Activated CD4-positive, alpha-beta T cell treated with anti-CD3 and anti-CD28 coated beads for 24 hours (primary cell): ENCODE measurements at regions not wholly inside any gene's neighbourhood (a gene's known extent, or its start where the extent isn't known, plus 50 kb on each side); places are given as distances from the start of the nearest gene placed in this dataset.

Experiments
- DNase-seq, 2 donors: peaks; one replicate each; pipeline ENCODE4 v3.0.0-alpha.2; 2020; ENCODE audit warnings: low read depth in 2 of 2

- no peak for DNase-seq
Observed at GRCh38 chr5:58151414-58151813, 308.5 kb downstream of the PLK2 start.

GRCh38 chr5:58150926-58151325, 309.0 kb downstream of the PLK2 start:
- DNase-seq: no peak

GRCh38 chr5:58149746-58150145, 310.1 kb downstream of the PLK2 start:
- DNase-seq: no peak

- DNase-seq: no peak
Observed at GRCh38 chr5:58149345-58149744, 310.5 kb downstream of the PLK2 start.

GRCh38 chr5:58148254-58148775, 311.6 kb downstream of the PLK2 start:
- DNase-seq: no peak

GRCh38 chr5:58145397-58145934, 314.4 kb downstream of the PLK2 start:
- no peak for DNase-seq

- no peak for DNase-seq
Observed at GRCh38 chr5:58143727-58144126, 316.2 kb downstream of the PLK2 start.

GRCh38 chr5:58143181-58143580, 316.7 kb downstream of the PLK2 start:
- DNase-seq: no peak

- DNase-seq: no peak
Observed at GRCh38 chr5:58138791-58139190, 321.1 kb downstream of the PLK2 start.

- no peak for DNase-seq
Observed at GRCh38 chr5:58136406-58136805, 323.5 kb downstream of the PLK2 start.

GRCh38 chr5:58135571-58136335, 324.1 kb downstream of the PLK2 start:
- DNase-seq: no peak

- no peak for DNase-seq
Observed at GRCh38 chr5:58133631-58134296, 326.1 kb downstream of the PLK2 start.

GRCh38 chr5:58133216-58133615, 326.7 kb downstream of the PLK2 start:
- no peak for DNase-seq

- no peak for DNase-seq
Observed at GRCh38 chr5:58127255-58128220, 332.3 kb downstream of the PLK2 start.

- DNase-seq: no peak
Observed at GRCh38 chr5:58123501-58123900, 336.4 kb downstream of the PLK2 start.

GRCh38 chr5:58122848-58123392, 337.0 kb downstream of the PLK2 start:
- DNase-seq: no peak

GRCh38 chr5:58122157-58122556, 337.7 kb downstream of the PLK2 start:
- no peak for DNase-seq

- no peak for DNase-seq
Observed at GRCh38 chr5:58121391-58121790, 338.5 kb downstream of the PLK2 start.

GRCh38 chr5:58117542-58117941, 342.3 kb downstream of the PLK2 start:
- DNase-seq: no peak

GRCh38 chr5:58116346-58116745, 343.5 kb downstream of the PLK2 start:
- no peak for DNase-seq

GRCh38 chr5:58115811-58116210, 344.1 kb downstream of the PLK2 start:
- no peak for DNase-seq
